HTR-8/SVneo (cell line): ENCODE measurements at regions not wholly inside any gene's neighbourhood (a gene's known extent, or its start where the extent isn't known, plus 50 kb on each side); places are given as distances from the start of the nearest gene placed in this dataset.

ENCODE experiments used
- DNase-seq: peaks from one replicate; pipeline ENCODE4 v3.0.0; 2011; ENCODE audit warnings: low spot score, mixed read lengths; ENCODE audit not compliant: insufficient read length
- FAIRE-seq: peaks from 2 replicates; lab custom pipeline; 2011; peaks lifted over from hg19 to GRCh38; lab: Jason Lieb, UNC

DNA sequence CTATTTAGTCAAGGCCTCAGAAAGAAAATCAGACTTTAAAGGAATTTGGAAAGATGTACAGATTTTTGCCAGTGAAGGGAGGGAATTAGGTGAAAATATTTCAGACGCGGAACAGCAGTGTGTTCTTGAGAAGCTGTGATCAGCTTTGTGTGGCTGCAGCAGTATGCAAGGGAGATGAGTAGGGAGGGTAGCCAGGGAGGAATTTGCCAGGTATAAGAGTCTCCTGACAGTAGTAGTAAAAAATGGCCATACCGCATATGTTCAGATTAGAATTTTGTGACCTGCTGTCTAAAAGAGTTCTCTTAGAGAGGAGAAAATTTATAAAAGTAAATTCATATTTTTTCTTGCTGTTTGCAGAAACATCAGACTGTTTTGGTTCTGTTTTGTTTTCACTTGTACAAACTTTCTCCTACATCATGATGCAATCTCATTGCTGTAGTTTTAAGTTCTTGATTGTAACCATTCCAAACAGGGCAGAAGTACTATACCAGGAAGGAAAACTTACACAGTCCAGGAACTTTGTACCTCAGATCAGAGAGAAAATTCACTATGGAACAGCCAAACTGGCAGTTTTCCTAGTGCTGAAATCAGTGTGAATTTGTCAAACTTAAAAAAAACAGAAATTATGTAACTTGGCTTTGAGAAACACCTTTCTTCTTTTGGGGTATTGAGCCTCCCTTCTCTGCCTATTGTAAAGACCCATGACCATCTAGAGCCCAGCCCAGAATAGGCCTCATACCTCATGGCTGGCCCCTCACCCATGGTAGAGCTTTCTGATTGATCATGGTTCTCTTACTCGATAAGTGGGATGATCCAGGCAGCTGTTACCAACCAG lies 78.4 kb upstream of the NR3C1 start:
- FAIRE-seq (no peak), DNase-seq (no peak)

- FAIRE-seq (no peak), DNase-seq (no peak)
Measured at GRCh38 chr5:143480001-143480400, 76.5 kb upstream of the NR3C1 start.

GRCh38 chr5:143479394-143479793 lies 75.9 kb upstream of the NR3C1 start:
- no peak for FAIRE-seq
- no peak for DNase-seq

DNA sequence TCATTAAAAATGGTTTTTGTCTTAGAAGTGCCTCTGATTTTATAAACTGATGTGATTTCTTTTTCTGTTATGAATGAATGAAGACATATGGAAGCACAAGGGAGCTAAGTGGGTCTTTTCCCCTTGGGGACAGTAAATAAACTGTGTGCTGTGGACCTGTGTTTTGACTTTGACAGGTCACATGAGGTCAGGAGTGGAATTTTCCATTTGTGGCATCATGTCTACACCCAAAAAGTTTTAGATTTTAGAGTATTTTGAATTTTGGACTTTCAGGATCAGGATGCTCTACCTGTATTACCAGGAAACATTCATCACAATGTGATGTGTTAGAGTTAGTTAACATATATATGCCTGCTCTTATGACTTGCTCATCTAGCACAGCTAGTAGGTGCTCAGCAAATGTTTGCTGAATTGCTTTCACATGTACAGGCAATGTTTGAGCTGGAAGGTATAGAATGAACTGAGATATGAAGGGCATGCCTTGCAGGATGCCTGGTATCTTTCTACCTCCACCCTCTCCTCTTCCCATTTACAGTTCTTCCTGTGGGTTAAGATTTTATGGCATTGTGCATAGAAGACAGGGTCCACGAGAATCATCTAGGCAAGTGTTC lies 73.2 kb upstream of the NR3C1 start:
- FAIRE-seq (no peak), DNase-seq (no peak)

DNA sequence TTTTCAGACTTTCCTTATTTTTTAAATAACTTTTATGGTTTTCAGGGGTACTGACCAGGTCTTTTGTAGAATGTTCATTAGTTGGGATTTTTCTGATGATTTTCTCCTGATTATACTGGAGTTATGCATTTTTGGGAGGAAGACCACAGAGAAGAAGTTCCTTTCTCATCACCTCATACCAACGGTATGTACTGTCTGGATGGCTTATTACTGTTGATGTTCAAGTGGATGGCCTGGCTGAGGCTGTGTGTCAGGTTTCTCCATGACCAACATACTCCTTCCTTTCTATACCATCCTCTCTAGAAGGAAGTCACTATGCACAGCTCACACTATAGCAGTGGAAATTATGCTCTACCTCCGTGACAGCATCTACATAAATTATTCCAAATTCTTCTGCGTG lies 71.1 kb upstream of the NR3C1 start:
- FAIRE-seq (no peak), DNase-seq (no peak)

GRCh38 chr5:143473481-143473880 lies 70.0 kb upstream of the NR3C1 start:
- DNase-seq = no peak
- no peak for FAIRE-seq

GRCh38 chr5:143472576-143472975 lies 69.1 kb upstream of the NR3C1 start:
- no peak for DNase-seq
- no peak for FAIRE-seq

DNA sequence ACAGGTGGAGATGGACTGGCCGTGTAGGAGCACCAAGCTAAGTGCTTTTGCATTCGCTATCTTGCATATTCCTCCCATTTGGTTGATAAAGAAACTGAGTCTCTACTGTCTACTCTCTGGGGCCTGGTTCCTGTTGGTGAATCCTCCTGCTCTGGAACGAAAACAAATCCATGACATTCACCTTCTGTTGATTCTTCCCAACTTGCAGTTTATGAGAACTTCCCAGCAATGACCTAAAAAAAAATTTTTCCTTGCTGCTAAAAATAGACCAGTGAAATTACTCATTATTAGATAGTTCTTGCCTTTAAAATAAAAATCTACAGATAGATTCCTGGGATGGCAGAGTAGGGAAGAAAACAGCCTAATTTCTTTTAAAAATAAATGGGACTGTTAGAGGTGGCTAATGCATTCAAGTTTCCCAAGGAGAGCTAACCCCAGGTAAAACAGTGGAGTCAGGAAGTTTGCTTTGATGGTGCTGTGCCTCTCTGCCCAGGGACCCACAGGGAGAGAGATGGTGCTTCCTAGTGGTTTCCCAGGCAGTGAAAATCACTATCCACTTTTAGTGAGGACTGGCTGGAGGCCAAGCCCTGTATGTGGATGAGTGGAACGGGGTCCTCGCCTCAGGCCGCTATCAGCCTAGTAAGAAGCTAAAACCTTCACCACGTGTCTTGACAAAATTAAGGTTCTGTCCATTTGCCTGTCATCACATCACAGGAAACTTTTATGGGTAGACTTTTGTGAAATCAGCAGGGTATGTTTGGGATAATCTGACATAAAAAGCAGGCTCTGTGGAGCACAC lies 68.4 kb upstream of the NR3C1 start:
- FAIRE-seq = no peak
- DNase-seq = no peak

- FAIRE-seq = no peak
Measured at GRCh38 chr5:143471041-143471509, 67.6 kb upstream of the NR3C1 start.

DNA sequence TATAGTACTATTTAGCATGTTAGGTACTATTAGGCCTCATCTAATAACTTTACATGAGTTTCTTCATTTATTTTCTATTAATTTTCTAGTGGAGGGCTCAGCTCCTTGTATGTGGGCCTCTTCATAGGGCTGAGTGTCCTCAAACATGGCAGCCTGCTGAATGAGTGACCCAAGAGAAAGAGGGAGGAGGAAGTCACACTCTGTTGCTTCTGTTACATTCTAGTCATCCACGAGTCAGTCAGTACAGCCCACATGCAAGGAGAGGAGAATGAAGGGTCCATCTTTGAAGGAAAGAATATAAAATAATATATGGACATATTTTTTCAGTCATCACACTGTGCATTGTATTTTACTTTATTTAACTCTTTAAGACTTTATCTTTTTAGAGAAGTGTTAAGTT lies 66.6 kb upstream of the NR3C1 start:
- FAIRE-seq = no peak
- DNase-seq = no peak

More at GRCh38 chr5:143471041-143471509, 67.6 kb upstream of the NR3C1 start:
- no peak for DNase-seq

DNA sequence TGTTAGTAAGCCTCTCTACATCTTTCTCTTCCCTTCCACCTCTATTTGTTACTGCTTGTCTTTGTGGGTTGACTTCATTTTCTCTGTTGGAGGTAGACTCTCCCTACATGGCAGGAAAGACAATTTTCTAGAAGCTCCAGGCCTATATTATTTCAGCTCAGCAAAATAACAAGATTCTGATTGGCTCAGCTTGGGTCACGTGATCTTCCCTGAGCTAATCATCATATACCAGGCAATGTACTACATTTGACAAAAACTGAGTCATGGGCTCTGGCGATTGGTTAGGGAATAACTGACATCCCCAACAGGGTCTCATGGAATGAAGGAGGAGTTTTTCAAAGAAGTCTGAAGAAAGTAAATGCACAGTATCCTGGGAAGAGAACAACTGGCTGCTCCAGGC lies 65.6 kb upstream of the NR3C1 start:
- FAIRE-seq (no peak), DNase-seq (no peak)

GRCh38 chr5:143466632-143467031 lies 63.1 kb upstream of the NR3C1 start:
- DNase-seq (no peak), FAIRE-seq (no peak)

DNA sequence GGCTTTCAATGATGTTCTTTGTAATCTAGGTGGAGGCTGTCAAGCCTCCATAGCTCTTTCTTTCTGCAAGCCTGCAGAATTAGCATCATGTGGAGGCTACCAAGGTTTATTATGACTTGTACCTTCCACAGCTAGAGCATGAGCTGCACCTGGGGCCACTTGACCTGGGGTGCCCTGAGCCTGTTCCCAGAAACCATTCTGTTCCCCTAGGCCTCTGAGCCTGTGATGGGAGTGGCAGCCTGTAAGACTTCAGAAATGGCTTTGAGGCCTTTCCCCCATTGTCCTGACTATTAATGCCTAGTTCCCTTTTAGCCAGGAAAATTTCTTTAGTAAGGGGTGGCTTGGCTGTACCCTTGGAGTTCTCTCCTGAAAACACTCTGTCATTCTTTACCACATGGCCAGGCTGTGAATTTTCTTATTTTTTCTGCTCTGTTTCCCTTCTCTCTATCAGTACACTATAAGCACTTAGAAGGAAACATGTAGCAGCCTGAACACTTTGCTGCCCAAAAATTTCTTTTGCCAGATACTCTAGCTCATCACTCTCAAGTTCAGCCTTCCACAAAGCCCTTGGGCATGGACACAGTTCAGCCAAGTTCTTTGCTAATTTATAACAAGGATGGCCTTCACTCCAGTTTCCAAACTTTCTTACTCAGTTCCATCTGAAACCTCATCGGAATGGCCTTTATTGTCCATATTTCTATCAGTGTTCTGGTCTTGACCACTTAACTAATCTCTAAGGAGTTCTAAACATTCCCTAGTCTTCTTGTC lies 61.4 kb upstream of the NR3C1 start:
- no peak for FAIRE-seq
- DNase-seq = no peak

GRCh38 chr5:143462431-143462830 lies 58.9 kb upstream of the NR3C1 start:
- DNase-seq = no peak
- FAIRE-seq = no peak

DNA sequence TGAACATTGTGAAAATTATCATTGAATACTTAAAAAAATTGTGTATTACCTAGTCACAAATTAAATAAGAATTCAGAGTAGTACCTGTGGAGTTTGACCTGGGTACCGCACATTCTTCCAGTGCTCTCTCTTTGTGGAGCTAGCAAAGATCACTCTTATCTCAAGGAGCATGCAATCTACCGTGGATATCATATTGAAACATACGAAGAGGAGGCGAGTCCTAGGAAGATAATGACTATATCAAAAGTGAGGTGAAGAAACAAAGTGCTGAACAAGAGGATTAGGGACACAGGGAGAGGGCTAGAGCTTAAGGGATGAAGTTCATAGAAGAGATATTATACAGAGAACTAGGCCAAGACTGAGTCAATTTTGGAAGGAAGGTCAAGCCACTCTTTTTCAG lies 55.9 kb upstream of the NR3C1 start:
- no peak for DNase-seq
- no peak for FAIRE-seq

DNA sequence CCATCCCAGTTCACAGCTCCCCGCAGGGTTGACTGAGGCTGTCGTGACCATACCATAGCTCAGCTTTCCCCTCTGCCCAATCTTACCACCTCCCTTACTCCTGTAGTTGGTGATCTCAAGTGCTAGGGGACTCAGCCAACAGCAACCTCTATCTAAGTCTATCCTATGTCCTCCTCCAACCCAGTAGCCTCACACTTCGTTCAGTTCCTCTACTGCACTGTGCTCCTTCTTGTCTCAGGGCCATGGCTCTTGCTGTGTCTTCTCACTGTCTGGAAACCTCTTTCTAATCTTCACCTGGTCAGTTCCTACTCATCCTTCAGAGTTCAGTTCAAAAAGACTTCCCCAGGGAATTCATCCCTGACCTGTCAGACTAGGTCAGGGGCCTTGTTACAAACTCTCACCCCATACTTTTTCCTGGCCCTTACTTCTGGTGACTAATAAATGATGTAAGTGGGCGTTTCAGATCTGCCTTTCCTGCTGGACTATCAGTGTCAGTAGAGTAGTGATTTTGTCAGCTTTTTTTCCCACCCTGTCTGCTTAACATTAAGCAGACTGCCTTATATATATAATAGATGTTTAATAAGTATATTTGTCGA lies 53.6 kb upstream of the NR3C1 start:
- DNase-seq (peak; percentile 26), FAIRE-seq (no peak)

DNA sequence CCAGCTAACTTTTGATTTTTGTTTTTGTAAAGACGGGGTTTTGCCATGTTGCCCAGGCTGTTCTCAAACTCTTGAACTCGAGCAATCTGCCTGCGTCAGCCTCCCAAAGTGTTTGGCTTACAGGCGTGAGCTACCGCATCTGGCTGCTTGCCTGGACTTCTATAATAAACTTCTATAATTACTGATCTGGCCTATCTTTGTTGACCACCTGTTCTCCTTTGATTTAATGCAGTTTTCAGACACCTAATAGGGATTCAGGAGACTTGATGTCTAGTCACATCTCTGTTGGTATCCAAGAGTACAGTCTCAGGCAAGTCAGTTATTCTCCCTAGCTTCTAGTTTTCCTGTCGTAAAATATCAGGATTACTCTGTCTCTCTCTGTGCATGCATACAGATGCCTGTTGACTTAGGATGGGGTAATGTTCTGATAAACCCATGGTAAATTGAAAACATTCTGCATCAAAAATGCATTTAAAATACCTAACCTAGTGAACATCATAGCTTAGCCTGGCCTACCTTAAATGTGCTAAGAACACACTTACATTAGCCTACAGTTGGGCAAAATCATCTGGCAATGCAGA lies 51.5 kb upstream of the NR3C1 start:
- no peak for FAIRE-seq
- DNase-seq = no peak

GRCh38 chr5:143453720-143454119 lies 50.2 kb upstream of the NR3C1 start:
- FAIRE-seq (no peak), DNase-seq (no peak)
